Astrocyte (in vitro differentiated cells and primary cell): ENCODE measurements at regions not wholly inside any gene's neighbourhood (a gene's known extent, or its start where the extent isn't known, plus 50 kb on each side); places are given as distances from the start of the nearest gene placed in this dataset.

Experiments used
- DNase-seq: peaks from one replicate; pipeline ENCODE4 v3.0.0-alpha.2; 2010; ENCODE audit warnings: low read depth
- FAIRE-seq: peaks from 2 replicates; lab custom pipeline; 2011; peaks lifted over from hg19 to GRCh38; lab: Jason Lieb, UNC
- H2AFZ ChIP-seq: 2 replicates; pipeline ENCODE4 v1.6.0; 2012; ENCODE audit warnings: low read depth, low read length, inconsistent platforms
- H3K27ac ChIP-seq: 2 replicates; pipeline ENCODE4 v1.5.1; 2011; ENCODE audit warnings: low read depth, low read length, inconsistent platforms
- H3K27me3 ChIP-seq: 2 replicates; pipeline ENCODE4 v1.6.0; 2011; ENCODE audit warnings: low read length, inconsistent platforms; ENCODE audit not compliant: insufficient read depth
- H3K36me3 ChIP-seq: 2 replicates; pipeline ENCODE4 v1.5.1; 2011; ENCODE audit warnings: low read length, inconsistent platforms; ENCODE audit not compliant: insufficient read depth
- H3K4me1 ChIP-seq: 2 replicates; pipeline ENCODE4 v1.5.1; 2011; ENCODE audit warnings: low read length, inconsistent platforms; ENCODE audit not compliant: insufficient read depth
- H3K4me2 ChIP-seq: 2 replicates; pipeline ENCODE4 v1.6.0; 2012; ENCODE audit warnings: low read length, inconsistent platforms
- H3K4me3 ChIP-seq: 2 replicates; pipeline ENCODE4 v1.5.1; 2011; ENCODE audit warnings: low read depth, mild to moderate bottlenecking, low read length, inconsistent platforms; ENCODE audit not compliant: insufficient read depth
- H3K79me2 ChIP-seq: 2 replicates; pipeline ENCODE4 v1.6.0; 2012; ENCODE audit warnings: mild to moderate bottlenecking, low read length, inconsistent platforms; ENCODE audit not compliant: insufficient read depth
- H3K9ac ChIP-seq: 2 replicates; pipeline ENCODE4 v1.6.0; 2012; ENCODE audit warnings: mild to moderate bottlenecking, low read length, inconsistent platforms
- H3K9me3 ChIP-seq: 2 replicates; pipeline ENCODE4 v1.5.1; 2012; ENCODE audit warnings: low read depth, mild to moderate bottlenecking, low read length, inconsistent platforms; ENCODE audit not compliant: insufficient read depth
- H4K20me1 ChIP-seq: 2 replicates; pipeline ENCODE4 v1.6.0; 2012; ENCODE audit warnings: low read length, inconsistent platforms; ENCODE audit not compliant: insufficient read depth
- H3K27ac Mint-ChIP-seq: one replicate; pipeline ENCODE4 v1.8.0; 2021; ENCODE audit warnings: mild to moderate bottlenecking, mixed read lengths; ENCODE audit not compliant: unreplicated experiment
- H3K27me3 Mint-ChIP-seq: one replicate; pipeline ENCODE4 v1.8.0; 2021; ENCODE audit warnings: low read depth, mixed read lengths; ENCODE audit not compliant: unreplicated experiment
- H3K36me3 Mint-ChIP-seq: one replicate; pipeline ENCODE4 v1.8.0; 2021; ENCODE audit warnings: low read depth, mixed read lengths; ENCODE audit not compliant: unreplicated experiment
- H3K4me1 Mint-ChIP-seq: one replicate; pipeline ENCODE4 v1.8.0; 2021; ENCODE audit warnings: low read depth, mixed read lengths; ENCODE audit not compliant: unreplicated experiment
- H3K4me3 Mint-ChIP-seq: one replicate; pipeline ENCODE4 v1.8.0; 2021; ENCODE audit warnings: mild to moderate bottlenecking, moderate library complexity, mixed read lengths; ENCODE audit not compliant: unreplicated experiment
- H3K9me3 Mint-ChIP-seq: one replicate; pipeline ENCODE4 v1.8.0; 2021; ENCODE audit warnings: mild to moderate bottlenecking, mixed read lengths; ENCODE audit not compliant: unreplicated experiment
- EZH2 ChIP-seq: IDR thresholded peaks from 2 replicates; pipeline ENCODE4 v1.6.1; 2012; ENCODE audit warnings: mild to moderate bottlenecking, low read length, inconsistent platforms; ENCODE audit not compliant: insufficient read depth
- TF ChIP-seq, protein P1 (sequence below): IDR thresholded peaks from 2 replicates; pipeline ENCODE4 v1.5.1; 2011; ENCODE audit warnings: low read depth, mild to moderate bottlenecking, inconsistent platforms, low read length, moderate library complexity; ENCODE audit not compliant: insufficient read depth

DNA sequence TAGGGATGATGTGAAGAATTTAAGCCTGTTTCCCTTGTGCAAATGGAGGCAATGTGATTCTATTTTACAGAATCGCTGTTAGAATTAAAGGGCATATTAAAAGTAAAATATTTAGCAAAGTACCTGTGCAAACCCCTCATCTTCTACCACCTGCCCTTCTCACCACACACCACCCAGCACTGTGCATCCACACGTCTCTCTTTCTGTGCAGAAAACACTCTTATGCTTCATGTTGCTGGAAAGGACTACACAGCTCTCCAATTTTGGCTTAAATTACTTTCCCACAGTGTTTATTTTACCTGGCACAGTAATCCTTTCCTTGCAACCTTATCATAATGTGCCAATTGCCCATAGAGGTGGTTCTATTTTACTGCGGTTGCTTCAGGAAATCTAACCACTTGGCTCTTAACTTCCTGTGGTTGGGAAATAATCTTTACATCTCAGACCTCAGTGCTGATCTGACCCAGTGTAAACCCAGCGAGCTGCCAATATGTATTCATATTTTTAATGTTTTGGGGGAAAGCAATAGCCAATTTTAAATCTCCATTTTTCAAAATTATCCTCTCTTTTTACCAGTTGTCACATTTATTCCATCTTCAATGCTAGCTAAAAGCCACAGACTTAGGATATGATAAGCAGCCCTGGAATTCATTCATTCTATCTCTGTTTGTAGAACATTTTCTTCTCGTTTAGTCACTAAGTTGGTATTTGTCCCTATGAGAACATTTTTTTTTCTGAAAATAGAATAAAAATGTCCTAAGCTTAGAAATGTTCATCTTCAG, 250.9 kb downstream of the DSEL start:
- no peaks in the 10 kb centered on the region for H3K36me3 ChIP-seq
- no peak overlapping the region for H2AFZ ChIP-seq
- H3K27me3 ChIP-seq, result no peaks in the 10 kb centered on the region
- no peaks in the 10 kb centered on the region for H3K27me3 Mint-ChIP-seq
- DNase-seq, result peak; percentile 93
- no peak overlapping the region for H3K4me3 ChIP-seq
- H3K9ac ChIP-seq, result peak overlapping the region; percentile 38
- no peaks in the 10 kb centered on the region for H3K79me2 ChIP-seq
- peaks cover 25% of the 10 kb centered on the region for H3K4me1 ChIP-seq
- H4K20me1 ChIP-seq, result no peaks in the 10 kb centered on the region
- no peak for TF ChIP-seq EZH2
- TF ChIP-seq, protein P1, sequence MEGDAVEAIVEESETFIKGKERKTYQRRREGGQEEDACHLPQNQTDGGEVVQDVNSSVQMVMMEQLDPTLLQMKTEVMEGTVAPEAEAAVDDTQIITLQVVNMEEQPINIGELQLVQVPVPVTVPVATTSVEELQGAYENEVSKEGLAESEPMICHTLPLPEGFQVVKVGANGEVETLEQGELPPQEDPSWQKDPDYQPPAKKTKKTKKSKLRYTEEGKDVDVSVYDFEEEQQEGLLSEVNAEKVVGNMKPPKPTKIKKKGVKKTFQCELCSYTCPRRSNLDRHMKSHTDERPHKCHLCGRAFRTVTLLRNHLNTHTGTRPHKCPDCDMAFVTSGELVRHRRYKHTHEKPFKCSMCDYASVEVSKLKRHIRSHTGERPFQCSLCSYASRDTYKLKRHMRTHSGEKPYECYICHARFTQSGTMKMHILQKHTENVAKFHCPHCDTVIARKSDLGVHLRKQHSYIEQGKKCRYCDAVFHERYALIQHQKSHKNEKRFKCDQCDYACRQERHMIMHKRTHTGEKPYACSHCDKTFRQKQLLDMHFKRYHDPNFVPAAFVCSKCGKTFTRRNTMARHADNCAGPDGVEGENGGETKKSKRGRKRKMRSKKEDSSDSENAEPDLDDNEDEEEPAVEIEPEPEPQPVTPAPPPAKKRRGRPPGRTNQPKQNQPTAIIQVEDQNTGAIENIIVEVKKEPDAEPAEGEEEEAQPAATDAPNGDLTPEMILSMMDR, result no peak
- peak overlapping the region; percentile 68 for H3K4me2 ChIP-seq
- H3K9me3 ChIP-seq, result no peaks in the 10 kb centered on the region
- H3K27ac ChIP-seq, result peak overlapping the region; percentile 74
- no peak overlapping the region for H3K4me3 Mint-ChIP-seq
- no peaks in the 10 kb centered on the region for H3K9me3 Mint-ChIP-seq
- peaks cover 20% of the 10 kb centered on the region for H3K4me1 Mint-ChIP-seq
- peak overlapping the region; percentile 75 for H3K27ac Mint-ChIP-seq
- FAIRE-seq, result peak; percentile 89
- no peaks in the 10 kb centered on the region for H3K36me3 Mint-ChIP-seq

DNA sequence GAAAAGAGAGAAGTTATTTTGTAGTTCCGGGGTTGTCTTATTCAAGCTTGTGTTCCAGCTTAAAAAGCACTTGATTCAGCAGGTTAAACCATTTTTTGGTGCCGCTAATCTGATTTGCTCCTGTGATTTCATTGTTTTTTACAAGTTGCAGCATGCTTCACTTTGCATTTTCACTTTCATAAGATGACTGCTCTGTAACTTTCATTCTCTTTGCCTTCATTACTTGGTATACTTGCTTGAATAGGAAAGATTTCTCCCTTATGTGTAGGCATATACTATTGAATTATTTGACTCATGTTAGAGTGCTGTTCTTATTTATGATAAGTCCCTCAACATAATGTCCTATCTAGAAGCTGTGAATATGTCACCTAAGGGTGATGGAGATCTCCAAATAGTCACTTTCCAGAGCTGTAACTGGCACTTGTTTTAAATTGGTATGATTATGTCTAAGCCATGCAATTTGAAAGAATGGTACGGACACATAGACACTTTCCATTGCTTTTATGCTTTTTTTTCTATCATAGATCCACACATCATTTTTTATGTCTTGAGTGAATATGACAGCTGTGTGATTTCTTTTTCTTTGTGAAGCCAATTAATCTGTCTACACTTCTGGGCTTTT, 254.5 kb downstream of the DSEL start:
- Histone ChIP-seq H3K9me3 (no peaks in the 10 kb centered on the region), H3K4me2 (no peak overlapping the region), H3K79me2 (no peaks in the 10 kb centered on the region), H3K36me3 (no peaks in the 10 kb centered on the region), H3K4me3 (no peak overlapping the region), H3K4me1 (peaks cover 22% of the 10 kb centered on the region), H3K9ac (no peak overlapping the region), H2AFZ (no peak overlapping the region), H3K27me3 (no peaks in the 10 kb centered on the region), H3K27ac (no peak overlapping the region), H4K20me1 (no peaks in the 10 kb centered on the region)
- FAIRE-seq (no peak), DNase-seq (no peak)
- peaks cover 22% of the 10 kb centered on the region for H3K4me1 Mint-ChIP-seq
- no peaks in the 10 kb centered on the region for H3K9me3 Mint-ChIP-seq
- no peak overlapping the region for H3K4me3 Mint-ChIP-seq
- H3K27me3 Mint-ChIP-seq, result no peaks in the 10 kb centered on the region
- H3K27ac Mint-ChIP-seq, result no peak overlapping the region
- no peaks in the 10 kb centered on the region for H3K36me3 Mint-ChIP-seq
- no peak for TF ChIP-seq EZH2
- TF ChIP-seq, protein P1, result no peak

- no peak overlapping the region for H3K9ac ChIP-seq
- H3K79me2 ChIP-seq, result no peaks in the 10 kb centered on the region
- no peak overlapping the region for H3K27ac ChIP-seq
- no peak overlapping the region for H3K4me3 ChIP-seq
- DNase-seq (peak; percentile 48), FAIRE-seq (no peak)
- Mint-ChIP-seq H3K36me3 (no peaks in the 10 kb centered on the region), H3K27ac (no peak overlapping the region), H3K27me3 (no peaks in the 10 kb centered on the region), H3K4me3 (no peak overlapping the region), H3K4me1 (peaks cover 13% of the 10 kb centered on the region), H3K9me3 (no peaks in the 10 kb centered on the region)
- H3K4me1 ChIP-seq, result peaks cover 10% of the 10 kb centered on the region
- no peaks in the 10 kb centered on the region for H3K9me3 ChIP-seq
- H3K36me3 ChIP-seq, result no peaks in the 10 kb centered on the region
- no peaks in the 10 kb centered on the region for H3K27me3 ChIP-seq
- no peak for TF ChIP-seq EZH2
- TF ChIP-seq, protein P1, result no peak
- H2AFZ ChIP-seq, result no peak overlapping the region
- H3K4me2 ChIP-seq, result peak overlapping the region; percentile 2
- no peaks in the 10 kb centered on the region for H4K20me1 ChIP-seq
Observed at GRCh38 chr18:67260841-67261240, 255.7 kb downstream of the DSEL start.
